Right atrium auricular region (tissue), 2 donors: ENCODE measurements at regions not wholly inside any gene's neighbourhood (a gene's known extent, or its start where the extent isn't known, plus 50 kb on each side); places are given as distances from the start of the nearest gene placed in this dataset.

Experiments used
- DNase-seq: peaks from one replicate; pipeline ENCODE4 v3.0.0-alpha.2; 2019; ENCODE audit warnings: low spot score
- H3K27ac ChIP-seq, 2 donors: fragments of 200-600 bp; sonication (generic); 1 replicate in 1 of 2; 2 replicates in 1 of 2; pipeline ENCODE4 v1.5.1; 2016 to 2019
- H3K27me3 ChIP-seq, 2 donors: fragments of 200-600 bp; sonication (generic); one replicate each; pipeline versions ENCODE4 v1.5.1 to v1.6.0; 2017 to 2019
- H3K36me3 ChIP-seq: fragments of 200-600 bp; sonication (generic); one replicate; pipeline ENCODE4 v1.5.1; 2016
- H3K4me1 ChIP-seq, 2 donors: fragments of 200-600 bp; sonication (generic); one replicate each; pipeline versions ENCODE4 v1.5.1 to v1.6.0; 2017 to 2019
- H3K4me3 ChIP-seq, 2 donors: fragments of 200-600 bp; sonication (generic); 1 replicate in 1 of 2; 2 replicates in 1 of 2; pipeline ENCODE4 v1.5.1; 2017 to 2019; ENCODE audit warnings: mild to moderate bottlenecking in 1 of 2, moderate library complexity in 1 of 2
- H3K9me3 ChIP-seq, 2 donors: fragments of 200-600 bp; sonication (generic); one replicate each; pipeline ENCODE4 v1.5.1; 2019
- TF ChIP-seq, protein P1 (sequence below), 2 donors: fragments of 200-600 bp; sonication (generic); IDR thresholded peaks; one replicate each; pipeline ENCODE4 v1.5.1; 2019; ENCODE audit warnings: antibody characterized with exemption in 2 of 2

DNA sequence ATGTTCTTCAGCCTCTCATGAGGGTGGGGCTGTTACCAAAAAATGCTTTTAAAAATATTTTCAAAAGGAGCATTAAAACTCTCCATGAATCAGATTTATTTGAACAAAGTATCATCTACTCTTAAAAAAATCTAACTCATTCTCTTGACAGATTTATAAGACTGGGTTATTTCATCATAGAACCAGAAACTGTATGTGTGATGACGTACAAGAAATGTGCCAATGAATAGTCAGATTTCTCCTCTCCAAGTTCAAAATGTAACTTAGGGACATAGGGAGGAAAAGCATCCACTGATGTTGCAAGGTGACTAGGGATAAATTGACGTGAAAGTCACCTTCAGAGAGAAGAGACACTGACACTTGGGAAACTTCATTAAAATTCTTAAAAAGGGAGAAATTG, 89.1 kb upstream of the CLNK start:
- H3K27ac ChIP-seq, result no peak overlapping the region
- H3K4me3 ChIP-seq, result no peak overlapping the region
- no peaks in the 10 kb centered on the region for H3K27me3 ChIP-seq
- TF ChIP-seq, protein P1, sequence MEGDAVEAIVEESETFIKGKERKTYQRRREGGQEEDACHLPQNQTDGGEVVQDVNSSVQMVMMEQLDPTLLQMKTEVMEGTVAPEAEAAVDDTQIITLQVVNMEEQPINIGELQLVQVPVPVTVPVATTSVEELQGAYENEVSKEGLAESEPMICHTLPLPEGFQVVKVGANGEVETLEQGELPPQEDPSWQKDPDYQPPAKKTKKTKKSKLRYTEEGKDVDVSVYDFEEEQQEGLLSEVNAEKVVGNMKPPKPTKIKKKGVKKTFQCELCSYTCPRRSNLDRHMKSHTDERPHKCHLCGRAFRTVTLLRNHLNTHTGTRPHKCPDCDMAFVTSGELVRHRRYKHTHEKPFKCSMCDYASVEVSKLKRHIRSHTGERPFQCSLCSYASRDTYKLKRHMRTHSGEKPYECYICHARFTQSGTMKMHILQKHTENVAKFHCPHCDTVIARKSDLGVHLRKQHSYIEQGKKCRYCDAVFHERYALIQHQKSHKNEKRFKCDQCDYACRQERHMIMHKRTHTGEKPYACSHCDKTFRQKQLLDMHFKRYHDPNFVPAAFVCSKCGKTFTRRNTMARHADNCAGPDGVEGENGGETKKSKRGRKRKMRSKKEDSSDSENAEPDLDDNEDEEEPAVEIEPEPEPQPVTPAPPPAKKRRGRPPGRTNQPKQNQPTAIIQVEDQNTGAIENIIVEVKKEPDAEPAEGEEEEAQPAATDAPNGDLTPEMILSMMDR (IDR thresholded peaks at IDR 0.05), result no peak
- peaks cover 0 to 4% of the 10 kb centered on the region in 2 donors for H3K9me3 ChIP-seq
- H3K36me3 ChIP-seq, result no peaks in the 10 kb centered on the region
- DNase-seq, result no peak
- no peaks in the 10 kb centered on the region for H3K4me1 ChIP-seq

DNA sequence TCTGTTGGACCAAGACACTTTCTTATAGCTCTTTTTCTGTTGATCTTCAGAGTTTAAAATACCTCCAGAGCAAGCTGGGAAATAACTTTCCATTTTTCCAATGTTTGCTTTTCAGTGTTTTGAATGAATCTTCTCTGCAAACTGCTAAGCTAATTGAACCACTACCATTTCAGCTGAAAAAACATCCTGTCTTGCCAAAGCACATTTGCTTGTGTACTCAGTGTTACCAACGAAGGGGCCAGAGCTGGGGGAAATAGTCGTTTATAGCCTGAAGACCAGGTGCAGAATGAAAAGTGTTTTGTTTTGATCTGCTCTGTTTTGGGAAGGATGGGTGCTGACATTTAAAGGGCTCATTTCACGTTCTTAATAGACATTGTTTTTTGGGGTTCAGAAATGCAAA, 88.4 kb upstream of the CLNK start:
- Histone ChIP-seq H3K36me3 (no peaks in the 10 kb centered on the region), H3K4me1 (no peaks in the 10 kb centered on the region), H3K27ac (no peak overlapping the region), H3K9me3 (peaks cover 0 to 4% of the 10 kb centered on the region in 2 donors), H3K4me3 (no peak overlapping the region), H3K27me3 (no peaks in the 10 kb centered on the region)
- DNase-seq, result no peak
- TF ChIP-seq, protein P1 (IDR thresholded peaks at IDR 0.05), result no peak

GRCh38 chr4:10765386-10765785, 80.8 kb upstream of the CLNK start:
- no peaks in the 10 kb centered on the region for H3K9me3 ChIP-seq
- no peaks in the 10 kb centered on the region for H3K36me3 ChIP-seq
- no peak overlapping the region for H3K4me3 ChIP-seq
- H3K4me1 ChIP-seq, result no peaks in the 10 kb centered on the region
- TF ChIP-seq, protein P1 (IDR thresholded peaks at IDR 0.05), result no peak
- no peak for DNase-seq
- H3K27ac ChIP-seq, result no peak overlapping the region
- H3K27me3 ChIP-seq, result no peaks in the 10 kb centered on the region

- no peaks in the 10 kb centered on the region for H3K4me1 ChIP-seq
- H3K27ac ChIP-seq, result no peak overlapping the region
- no peak for DNase-seq
- H3K27me3 ChIP-seq, result no peaks in the 10 kb centered on the region
- no peaks in the 10 kb centered on the region for H3K9me3 ChIP-seq
- TF ChIP-seq, protein P1 (IDR thresholded peaks at IDR 0.05), result no peak
- H3K4me3 ChIP-seq, result no peak overlapping the region
- H3K36me3 ChIP-seq, result no peaks in the 10 kb centered on the region
Observed at GRCh38 chr4:10762561-10762960, 78.0 kb upstream of the CLNK start.

GRCh38 chr4:10761903-10762302, 77.3 kb upstream of the CLNK start:
- H3K27ac ChIP-seq, result no peak overlapping the region
- no peaks in the 10 kb centered on the region for H3K36me3 ChIP-seq
- H3K4me1 ChIP-seq, result no peaks in the 10 kb centered on the region
- no peak for DNase-seq
- TF ChIP-seq, protein P1 (IDR thresholded peaks at IDR 0.05), result no peak
- H3K27me3 ChIP-seq, result no peaks in the 10 kb centered on the region
- no peaks in the 10 kb centered on the region for H3K9me3 ChIP-seq
- no peak overlapping the region for H3K4me3 ChIP-seq

- H3K4me1 ChIP-seq, result no peaks in the 10 kb centered on the region
- no peak for DNase-seq
- H3K4me3 ChIP-seq, result no peak overlapping the region
- no peaks in the 10 kb centered on the region for H3K9me3 ChIP-seq
- no peaks in the 10 kb centered on the region for H3K36me3 ChIP-seq
- TF ChIP-seq, protein P1 (IDR thresholded peaks at IDR 0.05), result no peak
- H3K27ac ChIP-seq, result no peak overlapping the region
- H3K27me3 ChIP-seq, result no peaks in the 10 kb centered on the region
Observed at GRCh38 chr4:10760086-10760485, 75.5 kb upstream of the CLNK start.
